Lower leg skin (tissue), 4 donors: ENCODE measurements at regions not wholly inside any gene's neighbourhood (a gene's known extent, or its start where the extent isn't known, plus 50 kb on each side); places are given as distances from the start of the nearest gene placed in this dataset.

ENCODE experiments used
- DNase-seq, 2 donors: peaks; one replicate each; pipeline ENCODE4 v3.0.0-alpha.2; 2019; ENCODE audit warnings: low spot score in 2 of 2
- H3K4me3 ChIP-seq: fragments of 200-600 bp; sonication (generic); 2 replicates; pipeline ENCODE4 v1.5.1; 2017; ENCODE audit warnings: mild to moderate bottlenecking, low read depth; ENCODE audit not compliant: poor library complexity, severe bottlenecking
- POLR2A ChIP-seq, 2 donors: fragments of 450-650 bp; IDR thresholded peaks; one replicate each; pipeline ENCODE4 v1.6.1; 2016 to 2017; ENCODE audit warnings: antibody characterized with exemption in 2 of 2, mild to moderate bottlenecking in 1 of 2, moderate library complexity in 1 of 2
- WGBS, 2 donors: methylation state at CpG; one replicate each; pipeline ENCODE4 v1.1.5; 2018; 5-methylcytosine and 5-hydroxymethylcytosine counted together
- intact Hi-C: fragments of 100-400 bp; cut with DNase I; formaldehyde crosslinking; loops from one replicate; pipeline ENCODE4 v1.15.0; 2023; ENCODE audit warnings: low total_unique reads
- TF ChIP-seq, protein P1 (sequence below), 3 donors: fragments of 450-650 bp; IDR thresholded peaks; one replicate each; pipeline ENCODE4 v1.5.1; 2016; ENCODE audit warnings: antibody characterized with exemption in 3 of 3, mild to moderate bottlenecking in 3 of 3, moderate library complexity in 2 of 3

DNA sequence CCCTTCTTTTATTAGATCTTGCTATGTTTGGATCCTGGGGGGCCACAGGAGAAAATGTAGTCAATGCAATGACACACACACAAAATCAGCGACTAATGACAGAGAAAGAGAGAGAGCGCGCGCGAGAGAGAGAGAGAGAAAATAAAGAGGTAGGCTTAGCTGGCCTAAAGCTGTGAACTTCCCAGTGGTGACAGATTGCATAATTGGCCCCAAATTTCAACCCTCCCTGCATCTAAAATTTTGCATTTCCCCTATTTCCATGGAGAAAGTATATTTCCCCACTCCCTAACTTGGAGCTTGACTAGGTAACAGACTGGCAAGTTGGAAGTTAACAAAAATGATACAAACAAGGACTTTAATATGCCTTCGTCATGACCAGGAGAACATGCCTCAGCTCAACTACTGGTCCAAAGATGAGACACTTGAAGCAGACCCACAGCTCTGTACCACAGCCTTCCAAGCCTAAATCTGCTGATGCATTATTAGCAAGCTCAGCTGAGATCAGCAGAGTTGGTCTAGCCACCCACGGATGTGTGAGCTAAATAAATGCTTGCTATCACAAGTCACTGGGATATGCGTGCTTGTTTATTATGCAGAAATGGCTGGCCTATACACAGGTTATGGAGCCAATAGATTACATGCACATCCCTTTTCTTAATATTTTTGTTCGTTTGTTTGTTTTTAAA is 118.1 kb upstream of the PRDM1 start:
- no peak for TF ChIP-seq POLR2A (IDR thresholded peaks at IDR 0.05)
- TF ChIP-seq, protein P1, sequence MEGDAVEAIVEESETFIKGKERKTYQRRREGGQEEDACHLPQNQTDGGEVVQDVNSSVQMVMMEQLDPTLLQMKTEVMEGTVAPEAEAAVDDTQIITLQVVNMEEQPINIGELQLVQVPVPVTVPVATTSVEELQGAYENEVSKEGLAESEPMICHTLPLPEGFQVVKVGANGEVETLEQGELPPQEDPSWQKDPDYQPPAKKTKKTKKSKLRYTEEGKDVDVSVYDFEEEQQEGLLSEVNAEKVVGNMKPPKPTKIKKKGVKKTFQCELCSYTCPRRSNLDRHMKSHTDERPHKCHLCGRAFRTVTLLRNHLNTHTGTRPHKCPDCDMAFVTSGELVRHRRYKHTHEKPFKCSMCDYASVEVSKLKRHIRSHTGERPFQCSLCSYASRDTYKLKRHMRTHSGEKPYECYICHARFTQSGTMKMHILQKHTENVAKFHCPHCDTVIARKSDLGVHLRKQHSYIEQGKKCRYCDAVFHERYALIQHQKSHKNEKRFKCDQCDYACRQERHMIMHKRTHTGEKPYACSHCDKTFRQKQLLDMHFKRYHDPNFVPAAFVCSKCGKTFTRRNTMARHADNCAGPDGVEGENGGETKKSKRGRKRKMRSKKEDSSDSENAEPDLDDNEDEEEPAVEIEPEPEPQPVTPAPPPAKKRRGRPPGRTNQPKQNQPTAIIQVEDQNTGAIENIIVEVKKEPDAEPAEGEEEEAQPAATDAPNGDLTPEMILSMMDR (IDR thresholded peaks at IDR 0.05), result no peak
- 89 to 90% methylated on average over 9 of the region's 9 CpGs for WGBS, 2 donors
- intact Hi-C loops, result no loop called here
- H3K4me3 ChIP-seq, result no peak overlapping the region
- DNase-seq, result no peak

GRCh38 chr6:105966481-105966880 is 119.7 kb upstream of the PRDM1 start:
- no peak for TF ChIP-seq POLR2A (IDR thresholded peaks at IDR 0.05)
- TF ChIP-seq, protein P1 (IDR thresholded peaks at IDR 0.05), result no peak
- intact Hi-C loops, result no loop called here
- no peak overlapping the region for H3K4me3 ChIP-seq
- WGBS, 2 donors, result 87 to 95% methylated on average over 1 of the region's 1 CpG
- DNase-seq, result no peak

DNA sequence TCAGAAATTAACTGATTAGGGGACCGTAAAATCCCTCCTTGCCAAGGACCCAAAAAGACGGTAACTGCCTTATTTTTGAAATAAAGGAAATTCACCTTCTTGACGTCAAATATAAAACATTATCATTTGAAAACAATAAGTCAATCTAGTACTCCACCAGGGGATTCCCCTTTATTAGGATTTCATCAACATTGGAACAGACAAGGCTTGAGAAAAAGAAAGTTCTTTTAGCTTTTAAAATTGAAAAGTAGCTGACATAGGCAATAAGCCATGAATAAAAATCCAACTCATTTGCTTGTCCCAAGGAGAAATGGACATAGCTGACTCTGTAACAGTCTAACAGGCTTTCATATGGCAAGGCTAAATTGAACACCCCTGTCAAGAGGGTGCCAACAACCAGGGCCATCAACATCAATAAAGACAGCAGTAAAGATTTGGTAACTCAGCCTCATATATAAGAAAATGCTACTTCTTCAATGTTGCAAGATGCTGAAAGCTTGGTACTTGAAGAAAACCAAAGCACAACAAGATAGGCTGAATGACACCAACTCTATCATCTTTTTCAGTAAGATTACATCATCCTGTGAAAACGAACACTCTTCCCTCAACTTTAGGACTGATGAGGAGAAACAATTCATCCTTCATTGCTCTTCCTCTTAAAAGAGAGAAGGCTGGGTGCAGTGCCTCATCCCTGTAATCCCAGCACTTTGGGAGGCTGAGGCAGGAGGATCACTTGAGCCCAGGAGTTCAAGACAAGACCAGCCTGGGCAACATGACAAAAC is 121.0 kb upstream of the PRDM1 start:
- intact Hi-C loops, result no loop called here
- H3K4me3 ChIP-seq, result no peak overlapping the region
- TF ChIP-seq, protein P1 (IDR thresholded peaks at IDR 0.05), result no peak
- no peak for DNase-seq
- 79 to 83% methylated on average over 4 of the region's 4 CpGs for WGBS, 2 donors

DNA sequence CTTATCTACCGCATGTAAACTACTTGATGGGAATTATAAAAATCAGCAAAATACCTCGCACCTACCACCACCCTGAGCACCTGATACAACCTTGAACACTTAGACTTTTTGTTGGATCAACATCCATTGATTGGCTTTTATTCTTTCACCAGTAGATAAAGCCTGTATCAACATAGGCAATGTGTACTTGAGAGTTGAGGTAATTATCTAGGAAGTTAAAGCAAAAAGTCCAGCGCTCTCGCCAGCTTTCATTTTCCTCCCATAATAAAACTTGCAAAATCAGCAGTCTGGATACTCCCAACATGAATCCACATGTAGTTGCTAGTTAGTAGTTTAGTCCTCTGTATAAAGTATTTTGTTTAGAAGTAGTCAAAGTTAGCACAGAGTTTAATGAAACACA is 132.0 kb upstream of the PRDM1 start:
- no peak overlapping the region for H3K4me3 ChIP-seq
- TF ChIP-seq, protein P1 (IDR thresholded peaks at IDR 0.05), result no peak
- TF ChIP-seq POLR2A (IDR thresholded peaks at IDR 0.05), result no peak
- WGBS, 2 donors, result 74 to 79% methylated on average over 4 of the region's 4 CpGs
- no peak for DNase-seq
- intact Hi-C loops, result no loop called here

DNA sequence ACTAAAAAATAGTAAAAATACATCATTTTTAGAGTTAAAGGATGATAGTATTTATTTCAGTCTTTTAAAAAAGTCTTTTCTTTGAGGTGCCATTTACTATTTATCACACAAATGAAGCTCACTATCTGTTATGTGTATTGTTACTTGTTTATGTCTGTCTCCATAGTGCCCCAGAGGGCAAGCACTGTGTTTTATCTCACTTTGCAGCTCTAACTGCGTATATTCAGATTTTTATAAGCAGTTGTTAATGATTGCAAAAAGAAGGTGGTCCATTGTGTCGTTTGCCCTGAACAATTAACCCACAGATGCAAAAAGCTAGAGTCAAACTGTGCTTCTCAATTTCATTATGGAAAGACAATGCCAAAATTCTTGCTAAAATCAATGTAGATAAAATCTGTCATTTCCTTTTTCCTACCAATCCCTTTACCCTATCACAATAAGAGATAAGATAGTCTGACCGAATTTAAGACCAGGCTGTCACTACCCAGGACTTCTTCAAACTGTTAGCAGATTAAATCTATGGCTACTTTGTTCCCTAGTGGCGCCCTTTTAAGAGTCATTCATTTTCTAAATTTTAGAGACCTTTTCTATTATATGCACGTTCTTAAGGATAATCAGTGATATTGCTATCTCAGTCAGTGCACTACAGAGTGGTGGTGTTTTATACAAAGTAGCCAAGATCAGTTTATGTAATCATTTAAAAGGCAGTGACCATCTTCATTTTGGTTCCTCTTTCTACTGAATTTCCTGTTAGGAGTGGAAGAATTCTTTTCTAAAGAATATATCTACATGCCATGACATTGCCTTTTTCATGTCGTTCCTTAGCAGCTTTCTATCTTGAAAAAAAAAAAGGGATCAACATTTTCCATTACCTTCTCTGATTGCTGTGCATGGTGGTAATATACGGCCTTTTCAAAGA is 133.1 kb upstream of the PRDM1 start:
- intact Hi-C loops, result no loop called here
- TF ChIP-seq, protein P1 (IDR thresholded peaks at IDR 0.05), result no peak
- TF ChIP-seq POLR2A (IDR thresholded peaks at IDR 0.05), result no peak
- 60 to 72% methylated on average over 7 of the region's 7 CpGs for WGBS, 2 donors
- no peak overlapping the region for H3K4me3 ChIP-seq
- DNase-seq, result no peak
